SK-N-SH (cell line): ENCODE measurements at regions not wholly inside any gene's neighbourhood (a gene's known extent, or its start where the extent isn't known, plus 50 kb on each side); places are given as distances from the start of the nearest gene placed in this dataset.

Experiments used
- CTCF ChIA-PET: fragments of 300-600, 350-600 bp; formaldehyde crosslinking; extraction: SDS; loops from one replicate; lab custom pipeline; 2021; lab: Yijun Ruan, JAX
- POLR2A ChIA-PET: fragments of 350-600 bp; sonication (Branson Sonifier 250); formaldehyde crosslinking; extraction: SDS; loops from one replicate; lab custom pipeline; 2020; ENCODE audit warnings: antibody characterized with exemption, inconsistent platforms; lab: Yijun Ruan, JAX
- DNase-seq: peaks from one replicate; pipeline ENCODE4 v3.0.0; 2012
- H2AFZ ChIP-seq: fragments of 200-600 bp; sonication (generic); 2 replicates; pipeline ENCODE4 v1.8.1; 2016; ENCODE audit warnings: antibody characterized with exemption, mild to moderate bottlenecking, low read depth
- H3F3A ChIP-seq: fragments of 200-600 bp; sonication (generic); replicated peaks from 2 replicates; pipeline ENCODE3; 2016; ENCODE audit warnings: antibody characterized with exemption, mild to moderate bottlenecking; ENCODE audit not compliant: insufficient read depth
- H3K27ac ChIP-seq, 2 experiments: fragments of 200-500 bp in 1 of 2; fragments of 200-600 bp in 1 of 2; sonication (Bioruptor generic) in 1 of 2; sonication (generic), shearing (Covaris generic) in 1 of 2; 2 replicates each; pipeline versions ENCODE4 v1.5.1 to v1.6.1; 2014 to 2016; ENCODE audit warnings: low read depth in 2 of 2, inconsistent platforms in 1 of 2, low read length in 1 of 2, mild to moderate bottlenecking in 1 of 2, mixed read lengths in 1 of 2
- H3K27me3 ChIP-seq: fragments of 200-600 bp; sonication (generic), shearing (Covaris generic); 2 replicates; pipeline ENCODE4 v1.6.1; 2016; ENCODE audit warnings: mixed run types; ENCODE audit not compliant: insufficient read depth
- H3K36me3 ChIP-seq, 2 experiments: fragments of 200-500 bp in 1 of 2; fragments of 200-600 bp in 1 of 2; sonication (Bioruptor generic) in 1 of 2; sonication (generic) in 1 of 2; replicated peaks in 1 of 2; 2 replicates each; pipeline versions ENCODE3 to v1.5.1; 2014 to 2016; ENCODE audit warnings: low read length in 1 of 2, mild to moderate bottlenecking in 1 of 2; ENCODE audit not compliant: insufficient read depth in 2 of 2, control insufficient read depth in 1 of 2
- H3K4me1 ChIP-seq, 2 experiments: fragments of 200-500 bp in 1 of 2; fragments of 200-600 bp in 1 of 2; sonication (Bioruptor generic) in 1 of 2; sonication (generic), shearing (Covaris generic) in 1 of 2; 2 replicates each; pipeline versions ENCODE4 v1.5.1 to v1.6.1; 2014 to 2016; ENCODE audit warnings: low read depth in 1 of 2, low read length in 1 of 2, mixed run types in 1 of 2; ENCODE audit not compliant: insufficient read depth in 2 of 2, control insufficient read depth in 1 of 2
- H3K4me2 ChIP-seq: fragments of 200-600 bp; sonication (generic), shearing (Covaris generic); 2 replicates; pipeline ENCODE4 v1.6.1; 2017; ENCODE audit warnings: mixed run types
- H3K4me3 ChIP-seq, 2 experiments: fragments of 200-500 bp in 1 of 2; fragments of 200-600 bp in 1 of 2; sonication (Bioruptor generic) in 1 of 2; sonication (generic), shearing (Covaris generic) in 1 of 2; 2 replicates each; pipeline versions ENCODE4 v1.5.1 to v1.8.1; 2014 to 2016; ENCODE audit warnings: low read depth in 2 of 2, inconsistent platforms in 1 of 2, low read length in 1 of 2, mild to moderate bottlenecking in 1 of 2, mixed read lengths in 1 of 2, moderate library complexity in 1 of 2
- H3K79me2 ChIP-seq: fragments of 200-600 bp; sonication (generic); 2 replicates; pipeline ENCODE4 v1.8.1; 2017; ENCODE audit warnings: mild to moderate bottlenecking; ENCODE audit not compliant: insufficient read depth
- H3K9ac ChIP-seq: fragments of 200-600 bp; sonication (generic); 2 replicates; pipeline ENCODE4 v1.6.1; 2017; ENCODE audit warnings: mixed run types
- H3K9me2 ChIP-seq: fragments of 200-600 bp; sonication (generic); 2 replicates; pipeline ENCODE4 v1.6.1; 2017; ENCODE audit warnings: mixed run types
- H3K9me3 ChIP-seq: fragments of 200-600 bp; sonication (generic); 2 replicates; pipeline ENCODE4 v1.6.1; 2017; ENCODE audit warnings: mixed run types, mild to moderate bottlenecking, moderate library complexity
- H4K20me1 ChIP-seq: fragments of 200-600 bp; sonication (generic); 2 replicates; pipeline ENCODE4 v1.6.1; 2017; ENCODE audit warnings: mild to moderate bottlenecking, mixed run types; ENCODE audit not compliant: insufficient read depth
- ELF1 ChIP-seq: IDR thresholded peaks from 2 replicates; pipeline ENCODE4 v1.4.0; 2012
- EP300 ChIP-seq, 2 experiments: IDR thresholded peaks; 2 replicates each; pipeline versions ENCODE4 v1.4.0 to v1.6.1; 2012; ENCODE audit warnings: borderline replicate concordance in 1 of 2, low read depth in 1 of 2, low read length in 1 of 2
- EZH2phosphoT487 ChIP-seq: fragments of 200-600 bp; sonication (generic); IDR thresholded peaks from 2 replicates; pipeline ENCODE4 v1.6.1; 2017; ENCODE audit warnings: low read depth, mixed run types, mild to moderate bottlenecking, antibody characterized with exemption, moderate library complexity, borderline replicate concordance
- FOXJ3 ChIP-seq: sonication (generic); formaldehyde crosslinking; IDR thresholded peaks from 2 replicates; pipeline ENCODE4 v1.5.1; 2020; ENCODE audit warnings: mild to moderate bottlenecking, missing genetic modification reagents
- GABPA ChIP-seq: IDR thresholded peaks from 2 replicates; pipeline ENCODE4 v1.4.0; 2012; ENCODE audit warnings: low read depth, mild to moderate bottlenecking
- JUND ChIP-seq: IDR thresholded peaks from 2 replicates; pipeline ENCODE4 v1.4.0; 2012
- MEF2A ChIP-seq: IDR thresholded peaks from 2 replicates; pipeline ENCODE4 v1.4.0; 2012; ENCODE audit warnings: low read depth, borderline replicate concordance
- MXI1 ChIP-seq: IDR thresholded peaks from 2 replicates; pipeline ENCODE4 v1.6.1; 2012; ENCODE audit warnings: mild to moderate bottlenecking, low read depth, low read length, improper control_type of control experiment
- NRF1 ChIP-seq: IDR thresholded peaks from 2 replicates; pipeline ENCODE4 v1.6.1; 2012; ENCODE audit warnings: low read depth, mild to moderate bottlenecking, low read length
- RCOR1 ChIP-seq: fragments of 150-350 bp; IDR thresholded peaks from 2 replicates; pipeline ENCODE4 v1.6.1; 2017; ENCODE audit warnings: antibody characterized with exemption, low read length
- RFX5 ChIP-seq: IDR thresholded peaks from 2 replicates; pipeline ENCODE4 v1.6.1; 2012; ENCODE audit warnings: mild to moderate bottlenecking, improper control_type of control experiment, low read length
- SMC3 ChIP-seq: IDR thresholded peaks from 2 replicates; pipeline ENCODE4 v1.6.1; 2012; ENCODE audit warnings: low read depth, low read length, improper control_type of control experiment
- TCF12 ChIP-seq: IDR thresholded peaks from 2 replicates; pipeline ENCODE4 v1.4.0; 2012
- TEAD4 ChIP-seq: IDR thresholded peaks from 2 replicates; pipeline ENCODE4 v1.4.0; 2012; ENCODE audit warnings: mild to moderate bottlenecking, borderline replicate concordance; ENCODE audit not compliant: insufficient read depth
- YY1 ChIP-seq: IDR thresholded peaks from 2 replicates; pipeline ENCODE4 v1.4.0; 2012; ENCODE audit warnings: low read depth, mild to moderate bottlenecking
- WGBS: methylation state at CpG from one replicate; pipeline ENCODE4 v1.1.6; 2017; ENCODE audit warnings: low lambda C conversion rate; 5-methylcytosine and 5-hydroxymethylcytosine counted together
- TF ChIP-seq, protein P1 (sequence below): fragments of 150-350 bp; IDR thresholded peaks from 2 replicates; pipeline ENCODE4 v1.6.1; 2016; ENCODE audit warnings: mild to moderate bottlenecking, low read depth, low read length
- TF ChIP-seq, protein P2 (sequence below): IDR thresholded peaks from 2 replicates; pipeline ENCODE4 v1.4.0; 2012; ENCODE audit warnings: low read depth, borderline replicate concordance
- TF ChIP-seq, protein P3 (sequence below): IDR thresholded peaks from 2 replicates; pipeline ENCODE4 v1.4.0; 2012; ENCODE audit warnings: low read depth, borderline replicate concordance
- TF ChIP-seq, protein P4 (sequence below): IDR thresholded peaks from 2 replicates; pipeline ENCODE4 v1.4.0; 2012; ENCODE audit warnings: low read depth
- TF ChIP-seq, protein P5 (sequence below): fragments of 150-350 bp; IDR thresholded peaks from 2 replicates; pipeline ENCODE4 v1.6.1; 2017; ENCODE audit warnings: antibody characterized with exemption, low read length, low read depth, borderline replicate concordance

DNA sequence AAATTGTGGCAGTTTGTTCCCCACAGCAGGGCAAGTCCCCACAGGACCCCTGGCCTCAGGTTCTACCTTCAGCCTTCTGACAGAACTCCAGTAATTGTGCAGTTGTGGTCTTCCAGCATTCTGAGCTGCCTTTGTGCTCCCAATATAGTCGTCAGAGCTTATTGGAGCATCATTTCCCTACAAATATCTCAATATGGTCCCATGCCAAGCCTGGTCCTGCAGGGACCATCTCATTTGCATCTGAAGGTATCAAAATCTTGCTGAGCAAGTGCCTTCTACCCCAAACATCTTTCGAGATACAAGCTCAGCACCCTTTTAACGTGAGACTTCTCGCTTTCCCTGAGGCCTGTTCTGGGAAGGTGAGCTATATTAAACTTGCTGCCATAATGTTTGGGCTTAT lies 333.9 kb upstream of the CDH11 start (continued):
- TF ChIP-seq, protein P1, sequence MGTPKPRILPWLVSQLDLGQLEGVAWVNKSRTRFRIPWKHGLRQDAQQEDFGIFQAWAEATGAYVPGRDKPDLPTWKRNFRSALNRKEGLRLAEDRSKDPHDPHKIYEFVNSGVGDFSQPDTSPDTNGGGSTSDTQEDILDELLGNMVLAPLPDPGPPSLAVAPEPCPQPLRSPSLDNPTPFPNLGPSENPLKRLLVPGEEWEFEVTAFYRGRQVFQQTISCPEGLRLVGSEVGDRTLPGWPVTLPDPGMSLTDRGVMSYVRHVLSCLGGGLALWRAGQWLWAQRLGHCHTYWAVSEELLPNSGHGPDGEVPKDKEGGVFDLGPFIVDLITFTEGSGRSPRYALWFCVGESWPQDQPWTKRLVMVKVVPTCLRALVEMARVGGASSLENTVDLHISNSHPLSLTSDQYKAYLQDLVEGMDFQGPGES = no peak
- TF ChIP-seq GABPA (no peak), EP300 (IDR thresholded peaks at IDR 0.05; ENCODE audit: borderline replicate concordance in 1 of 2, low read depth in 1 of 2, low read length in 1 of 2) (no peak)
- TF ChIP-seq, protein P2, sequence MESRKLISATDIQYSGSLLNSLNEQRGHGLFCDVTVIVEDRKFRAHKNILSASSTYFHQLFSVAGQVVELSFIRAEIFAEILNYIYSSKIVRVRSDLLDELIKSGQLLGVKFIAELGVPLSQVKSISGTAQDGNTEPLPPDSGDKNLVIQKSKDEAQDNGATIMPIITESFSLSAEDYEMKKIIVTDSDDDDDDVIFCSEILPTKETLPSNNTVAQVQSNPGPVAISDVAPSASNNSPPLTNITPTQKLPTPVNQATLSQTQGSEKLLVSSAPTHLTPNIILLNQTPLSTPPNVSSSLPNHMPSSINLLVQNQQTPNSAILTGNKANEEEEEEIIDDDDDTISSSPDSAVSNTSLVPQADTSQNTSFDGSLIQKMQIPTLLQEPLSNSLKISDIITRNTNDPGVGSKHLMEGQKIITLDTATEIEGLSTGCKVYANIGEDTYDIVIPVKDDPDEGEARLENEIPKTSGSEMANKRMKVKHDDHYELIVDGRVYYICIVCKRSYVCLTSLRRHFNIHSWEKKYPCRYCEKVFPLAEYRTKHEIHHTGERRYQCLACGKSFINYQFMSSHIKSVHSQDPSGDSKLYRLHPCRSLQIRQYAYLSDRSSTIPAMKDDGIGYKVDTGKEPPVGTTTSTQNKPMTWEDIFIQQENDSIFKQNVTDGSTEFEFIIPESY = no peak
- TF ChIP-seq, all 33 proteins: peak for 0

DNA sequence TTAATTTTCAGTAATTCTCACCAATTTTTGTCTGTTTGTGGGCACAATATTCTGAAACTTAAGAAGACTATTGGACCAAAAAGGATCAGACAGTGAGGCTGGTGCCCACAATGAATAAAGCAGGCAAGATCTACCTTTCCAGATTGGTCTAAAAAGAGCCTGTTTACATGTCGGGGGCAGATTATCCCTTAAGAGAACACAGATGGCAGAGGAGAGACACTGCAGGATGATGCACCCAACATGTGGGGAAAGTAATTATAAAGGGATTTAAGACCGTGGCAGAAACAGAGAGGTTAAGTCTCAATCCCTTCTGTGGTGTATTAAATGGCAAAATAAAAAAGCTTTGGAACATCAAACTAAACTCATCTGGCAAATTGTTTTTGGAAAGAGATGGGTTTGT lies 331.8 kb upstream of the CDH11 start:
- Histone ChIP-seq H3K9me3 (no peaks in the 10 kb centered on the region), H4K20me1 (no peaks in the 10 kb centered on the region), H3K36me3 (no peaks in the 10 kb centered on the region), H3K4me3 (no peak overlapping the region), H3K27me3 (no peaks in the 10 kb centered on the region), H3K27ac (no peak overlapping the region), H3K4me1 (no peaks in the 10 kb centered on the region), H2AFZ (no peak overlapping the region), H3K4me2 (no peak overlapping the region), H3F3A (no peaks in the 10 kb centered on the region), H3K9me2 (no peaks in the 10 kb centered on the region), H3K9ac (no peak overlapping the region), H3K79me2 (no peaks in the 10 kb centered on the region)
- CTCF ChIA-PET = no interaction called here
- no peak for TF ChIP-seq SMC3
- TF ChIP-seq YY1 = no peak
- TF ChIP-seq GABPA = no peak
- TF ChIP-seq RFX5 = no peak
- TF ChIP-seq EZH2phosphoT487 = no peak
- TF ChIP-seq MEF2A = no peak
- TF ChIP-seq JUND = no peak
- no peak for TF ChIP-seq FOXJ3
- no peak for TF ChIP-seq RCOR1
- TF ChIP-seq, protein P3, sequence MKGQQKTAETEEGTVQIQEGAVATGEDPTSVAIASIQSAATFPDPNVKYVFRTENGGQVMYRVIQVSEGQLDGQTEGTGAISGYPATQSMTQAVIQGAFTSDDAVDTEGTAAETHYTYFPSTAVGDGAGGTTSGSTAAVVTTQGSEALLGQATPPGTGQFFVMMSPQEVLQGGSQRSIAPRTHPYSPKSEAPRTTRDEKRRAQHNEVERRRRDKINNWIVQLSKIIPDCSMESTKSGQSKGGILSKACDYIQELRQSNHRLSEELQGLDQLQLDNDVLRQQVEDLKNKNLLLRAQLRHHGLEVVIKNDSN = no peak
- TF ChIP-seq ELF1 = no peak
- TF ChIP-seq, protein P1 = no peak
- TF ChIP-seq TCF12 = no peak
- TF ChIP-seq, protein P4, sequence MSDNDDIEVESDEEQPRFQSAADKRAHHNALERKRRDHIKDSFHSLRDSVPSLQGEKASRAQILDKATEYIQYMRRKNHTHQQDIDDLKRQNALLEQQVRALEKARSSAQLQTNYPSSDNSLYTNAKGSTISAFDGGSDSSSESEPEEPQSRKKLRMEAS = no peak
- TF ChIP-seq NRF1 = no peak
- no peak for TF ChIP-seq TEAD4
- no peak for TF ChIP-seq MXI1
- TF ChIP-seq, protein P5, sequence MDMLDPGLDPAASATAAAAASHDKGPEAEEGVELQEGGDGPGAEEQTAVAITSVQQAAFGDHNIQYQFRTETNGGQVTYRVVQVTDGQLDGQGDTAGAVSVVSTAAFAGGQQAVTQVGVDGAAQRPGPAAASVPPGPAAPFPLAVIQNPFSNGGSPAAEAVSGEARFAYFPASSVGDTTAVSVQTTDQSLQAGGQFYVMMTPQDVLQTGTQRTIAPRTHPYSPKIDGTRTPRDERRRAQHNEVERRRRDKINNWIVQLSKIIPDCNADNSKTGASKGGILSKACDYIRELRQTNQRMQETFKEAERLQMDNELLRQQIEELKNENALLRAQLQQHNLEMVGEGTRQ = no peak
- 75% methylated on average over 2 of the region's 2 CpGs for WGBS
- DNase-seq = no peak
- POLR2A ChIA-PET = no interaction called here
